ENCODE measurements at regions not wholly inside any gene's neighbourhood (a gene's known extent, or its start where the extent isn't known, plus 50 kb on each side); places are given as distances from the start of the nearest gene placed in this dataset.
"Not testable (repeated sequence)": the region's sequence is repeated elsewhere in the genome, so short reads cannot be mapped to it uniquely, and the experiment has no call there.

- no peaks in the 10 kb centered on the region for H3K27me3 ChIP-seq (ENCODE audit: control insufficient read depth, low read length)
- no peaks in the 10 kb centered on the region for H3K36me3 ChIP-seq (ENCODE audit: control insufficient read depth, low read length)
- H3K79me2 ChIP-seq (ENCODE audit: control insufficient read depth, low read length) = no peaks in the 10 kb centered on the region
- no peaks in the 10 kb centered on the region for H3F3A ChIP-seq (ENCODE audit: control insufficient read depth, insufficient read depth)
- H4K20me1 ChIP-seq (ENCODE audit: control insufficient read depth, insufficient read depth, low read depth, low read length) = no peaks in the 10 kb centered on the region
- H3K9me3 ChIP-seq (ENCODE audit: control insufficient read depth, insufficient read depth, low read length) = no peaks in the 10 kb centered on the region
- no peak overlapping the region for H3K4me2 ChIP-seq (ENCODE audit: low read length)
- no peaks in the 10 kb centered on the region for H3K9me2 ChIP-seq (replicated peaks; ENCODE audit: control insufficient read depth, low read length)
- no peak overlapping the region for H3K27ac ChIP-seq (ENCODE audit: low read depth, low read length)
- H3K4me1 ChIP-seq (ENCODE audit: control insufficient read depth, low read length) = no peaks in the 10 kb centered on the region
- TF ChIP-seq EZH2phosphoT487 (IDR thresholded peaks at IDR 0.05; ENCODE audit: borderline replicate concordance, low read length) (no peak), CTCF (IDR thresholded peaks at IDR 0.05; ENCODE audit: low read depth, low read length, poor library complexity, severe bottlenecking) (no peak)
- H3K4me3 ChIP-seq (ENCODE audit: low read length) = no peak overlapping the region
Observed at GRCh38 chr6:122276637-122277036, 122.8 kb upstream of the HSF2 start.

GRCh38 chr6:122280105-122281021, 119.1 kb upstream of the HSF2 start:
- H3K27me3 ChIP-seq (ENCODE audit: control insufficient read depth, low read length); H3K9me2 ChIP-seq (replicated peaks; ENCODE audit: control insufficient read depth, low read length); H3K4me1 ChIP-seq (ENCODE audit: control insufficient read depth, low read length); H3K79me2 ChIP-seq (ENCODE audit: control insufficient read depth, low read length); H3K27ac ChIP-seq (ENCODE audit: low read depth, low read length); H3K36me3 ChIP-seq (ENCODE audit: control insufficient read depth, low read length); H4K20me1 ChIP-seq (ENCODE audit: control insufficient read depth, insufficient read depth, low read depth, low read length); H3K9me3 ChIP-seq (ENCODE audit: control insufficient read depth, insufficient read depth, low read length); H3K4me3 ChIP-seq (ENCODE audit: low read length); H3F3A ChIP-seq (ENCODE audit: control insufficient read depth, insufficient read depth); H3K4me2 ChIP-seq (ENCODE audit: low read length): not testable (repeated sequence)

GRCh38 chr6:122283884-122284283, 115.6 kb upstream of the HSF2 start:
- no peaks in the 10 kb centered on the region for H3K79me2 ChIP-seq (ENCODE audit: control insufficient read depth, low read length)
- H3K9me2 ChIP-seq (replicated peaks; ENCODE audit: control insufficient read depth, low read length) = no peaks in the 10 kb centered on the region
- TF ChIP-seq EZH2phosphoT487 (IDR thresholded peaks at IDR 0.05; ENCODE audit: borderline replicate concordance, low read length) = no peak
- no peaks in the 10 kb centered on the region for H3F3A ChIP-seq (ENCODE audit: control insufficient read depth, insufficient read depth)
- H3K27ac ChIP-seq (ENCODE audit: low read depth, low read length) = no peak overlapping the region
- H3K4me1 ChIP-seq (ENCODE audit: control insufficient read depth, low read length) = no peaks in the 10 kb centered on the region
- no peaks in the 10 kb centered on the region for H4K20me1 ChIP-seq (ENCODE audit: control insufficient read depth, insufficient read depth, low read depth, low read length)
- H3K4me3 ChIP-seq (ENCODE audit: low read length) = no peak overlapping the region
- H3K36me3 ChIP-seq (ENCODE audit: control insufficient read depth, low read length) = no peaks in the 10 kb centered on the region
- no peak overlapping the region for H3K4me2 ChIP-seq (ENCODE audit: low read length)
- no peaks in the 10 kb centered on the region for H3K27me3 ChIP-seq (ENCODE audit: control insufficient read depth, low read length)
- no peaks in the 10 kb centered on the region for H3K9me3 ChIP-seq (ENCODE audit: control insufficient read depth, insufficient read depth, low read length)

- H3K27me3 ChIP-seq (ENCODE audit: control insufficient read depth, low read length) = no peaks in the 10 kb centered on the region
- no peak overlapping the region for H3K4me2 ChIP-seq (ENCODE audit: low read length)
- no peaks in the 10 kb centered on the region for H3K9me2 ChIP-seq (replicated peaks; ENCODE audit: control insufficient read depth, low read length)
- no peak overlapping the region for H3K4me3 ChIP-seq (ENCODE audit: low read length)
- TF ChIP-seq EZH2phosphoT487 (IDR thresholded peaks at IDR 0.05; ENCODE audit: borderline replicate concordance, low read length) = no peak
- H3K36me3 ChIP-seq (ENCODE audit: control insufficient read depth, low read length) = no peaks in the 10 kb centered on the region
- H3F3A ChIP-seq (ENCODE audit: control insufficient read depth, insufficient read depth) = no peaks in the 10 kb centered on the region
- H3K27ac ChIP-seq (ENCODE audit: low read depth, low read length) = no peak overlapping the region
- no peaks in the 10 kb centered on the region for H3K9me3 ChIP-seq (ENCODE audit: control insufficient read depth, insufficient read depth, low read length)
- H3K79me2 ChIP-seq (ENCODE audit: control insufficient read depth, low read length) = no peaks in the 10 kb centered on the region
- H3K4me1 ChIP-seq (ENCODE audit: control insufficient read depth, low read length) = no peaks in the 10 kb centered on the region
- no peaks in the 10 kb centered on the region for H4K20me1 ChIP-seq (ENCODE audit: control insufficient read depth, insufficient read depth, low read depth, low read length)
Observed at GRCh38 chr6:122284848-122285247, 114.6 kb upstream of the HSF2 start.

All from DOHH2 (cell line).